T-helper 1 cell treated with Interleukin-12 subunit alpha and Interleukin-12 subunit beta and Interleukin-4 antibody, amounts not matched to agents 30 ng/mL and 1 ng/mL, for 36 hours (primary cell): ENCODE measurements at regions not wholly inside any gene's neighbourhood (a gene's known extent, or its start where the extent isn't known, plus 50 kb on each side); places are given as distances from the start of the nearest gene placed in this dataset.

Source experiments
- intact Hi-C: fragments of 100-400 bp; cut with micrococcal nuclease; formaldehyde crosslinking; loops from one replicate; pipeline ENCODE4 v1.15.1; 2024

DNA sequence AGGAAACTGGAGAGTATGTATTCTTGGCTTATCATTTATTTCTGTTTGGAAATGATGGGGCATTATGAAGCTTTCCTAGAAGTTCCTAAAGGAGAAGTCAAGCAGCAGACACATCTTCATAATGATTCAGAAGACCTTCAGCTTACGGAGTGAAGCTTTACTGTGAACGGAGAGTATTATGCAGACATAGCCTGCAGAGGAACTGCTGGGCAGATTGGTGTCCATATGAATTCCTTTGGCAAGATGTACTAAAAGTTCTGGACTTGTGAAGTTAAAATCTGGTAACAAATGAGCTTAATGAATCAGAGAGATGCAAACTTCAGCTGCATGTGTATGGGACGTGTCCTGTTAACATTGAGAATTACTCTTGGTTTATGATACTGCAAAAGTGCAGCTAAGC, 60.1 kb downstream of the NABP1 start:
- intact Hi-C loops = no loop called here

DNA sequence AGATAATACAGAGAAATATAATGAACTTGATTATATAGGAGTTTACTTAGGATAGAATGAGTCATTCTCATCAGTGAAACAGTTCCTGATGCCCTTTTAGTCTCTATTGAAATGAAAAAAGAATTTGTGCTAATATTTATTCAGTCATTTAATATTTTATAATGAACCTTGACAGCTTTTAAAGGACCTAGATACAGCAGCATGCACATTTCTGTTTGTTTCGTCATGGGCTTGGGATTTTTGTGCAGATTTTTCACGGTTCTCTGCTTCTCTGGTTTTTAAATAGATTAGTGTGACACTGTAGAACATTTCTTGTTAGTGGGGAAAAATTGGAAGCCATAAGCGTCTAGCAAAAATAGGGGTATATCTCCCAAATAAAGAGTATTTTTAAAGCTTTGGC, 60.7 kb downstream of the NABP1 start:
- intact Hi-C loops = no loop called here

DNA sequence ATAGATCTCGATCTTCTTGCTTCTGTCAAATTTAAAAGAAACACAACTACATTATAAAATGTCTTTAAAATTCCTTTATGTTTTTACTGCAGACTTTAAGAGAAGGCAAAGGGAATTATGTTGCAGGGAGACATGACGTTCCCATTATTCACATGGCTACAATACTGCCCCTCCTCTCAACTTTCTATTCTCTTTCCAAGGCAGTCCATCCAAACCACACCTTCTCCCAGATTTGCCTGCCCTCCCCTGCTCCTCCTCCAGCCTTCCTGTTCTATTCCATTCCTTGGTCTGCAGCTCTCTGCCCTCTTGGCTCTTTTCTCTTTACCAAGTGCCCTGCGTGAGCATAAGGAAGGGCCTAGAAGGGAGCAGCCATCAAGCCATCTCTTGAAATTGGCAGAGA, 61.3 kb downstream of the NABP1 start:
- intact Hi-C loops = no loop called here

DNA sequence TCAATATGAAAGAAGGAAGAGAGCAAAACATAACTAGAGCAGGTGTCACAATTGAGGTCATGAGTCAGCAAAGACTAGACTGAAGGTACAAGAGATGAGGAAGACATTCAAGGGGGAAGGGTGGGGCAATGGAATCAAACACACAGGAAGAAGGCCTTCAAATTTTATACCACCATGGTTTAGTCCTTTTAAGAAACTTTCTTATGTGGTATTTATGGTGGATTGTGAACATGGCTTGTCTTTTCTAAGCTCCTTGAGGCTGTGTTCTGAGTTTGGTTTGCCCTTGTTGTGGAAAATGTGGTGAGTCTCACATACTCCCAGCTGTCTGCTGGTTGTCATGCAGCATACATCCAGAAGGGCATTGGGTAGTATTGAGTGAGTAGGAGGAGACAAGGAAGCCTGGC, 62.1 kb downstream of the NABP1 start:
- intact Hi-C loops = loop anchor here (1.0 to 5.0 kb wide), 9 partner anchors 19 to 858 kb away; partner anchors contain the start of gene GLS

DNA sequence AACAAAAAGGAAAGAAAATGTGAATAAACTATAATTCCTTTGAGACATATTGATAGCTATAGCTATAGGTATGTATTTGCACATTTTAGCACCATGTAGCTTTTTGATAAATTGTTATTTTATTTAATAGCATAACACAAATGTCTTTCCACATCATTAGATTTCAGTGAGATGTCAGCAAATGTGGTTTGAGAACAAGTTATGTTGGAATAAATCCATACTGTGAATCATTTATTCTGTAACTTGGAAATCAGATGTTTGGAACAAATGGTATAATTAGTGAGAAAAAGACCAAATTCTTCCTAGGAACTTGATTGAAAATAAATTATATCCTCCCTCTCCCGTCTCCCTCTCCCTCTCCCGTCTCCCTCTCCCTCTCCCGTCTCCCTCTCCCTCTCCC, 62.8 kb downstream of the NABP1 start:
- intact Hi-C loops = loop anchor here (1.0 to 5.0 kb wide), 9 partner anchors 18 to 858 kb away; partner anchors contain the start of gene GLS

DNA sequence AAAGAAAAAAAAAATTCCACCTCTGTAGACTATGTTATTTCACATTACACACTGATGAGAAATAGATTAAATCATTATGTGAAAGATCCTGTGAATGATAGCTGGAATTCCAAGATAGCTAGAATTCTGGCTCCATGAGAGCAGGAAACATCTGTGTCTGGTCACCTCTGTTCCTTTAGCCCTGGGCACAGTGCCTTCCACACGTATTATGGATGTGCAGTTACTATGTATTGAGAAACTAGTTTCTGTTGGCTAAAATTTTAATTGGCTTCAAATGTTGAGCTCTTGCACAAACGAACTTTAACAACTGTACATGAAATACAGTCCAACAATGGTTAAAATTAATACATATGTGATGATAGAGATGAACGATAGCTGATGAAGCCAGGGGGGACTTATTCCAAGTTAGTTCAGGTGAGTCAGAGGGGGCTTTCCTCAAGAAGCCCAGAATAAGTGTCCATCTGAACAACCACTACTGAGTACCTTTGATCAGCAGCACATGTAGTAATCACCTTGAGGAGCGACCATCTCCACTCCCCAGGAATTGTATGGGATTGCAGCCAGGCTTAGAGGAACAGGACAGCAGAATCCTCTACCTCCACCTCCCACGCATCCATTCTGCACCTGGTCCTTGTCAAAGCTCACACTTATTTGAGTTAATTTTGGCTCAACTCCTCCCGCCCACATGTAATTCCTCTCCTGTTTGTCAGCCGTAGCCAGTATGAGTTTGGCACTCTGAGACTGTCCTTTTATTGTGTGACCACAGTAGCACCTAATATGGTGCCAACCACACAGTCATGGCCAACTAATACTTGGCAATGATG, 68.6 kb downstream of the NABP1 start:
- intact Hi-C loops = no loop called here

DNA sequence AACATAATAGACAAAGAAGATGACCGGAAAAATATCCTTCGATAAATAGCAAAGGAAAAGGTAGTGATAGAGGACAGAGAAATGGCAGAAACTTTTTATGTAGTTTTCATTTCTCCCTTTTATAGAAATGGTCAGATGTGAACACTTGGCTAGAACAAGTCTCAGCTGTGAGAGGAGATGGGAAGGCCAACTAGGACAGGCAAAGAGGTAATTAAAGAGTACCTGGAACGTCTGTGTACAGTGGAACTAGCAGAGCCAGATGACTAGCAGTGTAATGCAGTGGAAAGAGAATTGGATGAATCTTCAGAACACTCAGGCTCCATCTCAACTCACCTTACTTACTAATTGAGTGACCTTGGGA, 69.2 kb downstream of the NABP1 start:
- intact Hi-C loops = no loop called here

DNA sequence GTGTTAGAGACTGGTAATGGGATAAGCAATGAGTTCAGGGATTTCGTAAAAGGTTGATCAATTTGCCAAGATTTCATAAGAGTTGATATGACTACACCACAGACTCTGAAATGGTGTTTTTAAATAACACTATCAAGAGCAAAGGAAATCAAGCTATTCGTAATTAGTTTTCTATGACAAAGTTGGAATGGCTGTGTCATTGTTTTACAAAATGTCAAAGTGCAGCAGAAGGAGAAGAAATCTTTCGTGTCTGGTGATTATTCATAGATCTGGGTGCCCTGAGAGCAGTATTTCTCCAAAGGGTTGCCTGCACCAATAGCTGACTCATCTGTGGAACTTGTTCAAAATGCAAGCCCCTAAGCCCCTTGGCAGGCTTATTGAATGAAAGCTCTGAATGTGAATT, 70.1 kb downstream of the NABP1 start:
- intact Hi-C loops = no loop called here

DNA sequence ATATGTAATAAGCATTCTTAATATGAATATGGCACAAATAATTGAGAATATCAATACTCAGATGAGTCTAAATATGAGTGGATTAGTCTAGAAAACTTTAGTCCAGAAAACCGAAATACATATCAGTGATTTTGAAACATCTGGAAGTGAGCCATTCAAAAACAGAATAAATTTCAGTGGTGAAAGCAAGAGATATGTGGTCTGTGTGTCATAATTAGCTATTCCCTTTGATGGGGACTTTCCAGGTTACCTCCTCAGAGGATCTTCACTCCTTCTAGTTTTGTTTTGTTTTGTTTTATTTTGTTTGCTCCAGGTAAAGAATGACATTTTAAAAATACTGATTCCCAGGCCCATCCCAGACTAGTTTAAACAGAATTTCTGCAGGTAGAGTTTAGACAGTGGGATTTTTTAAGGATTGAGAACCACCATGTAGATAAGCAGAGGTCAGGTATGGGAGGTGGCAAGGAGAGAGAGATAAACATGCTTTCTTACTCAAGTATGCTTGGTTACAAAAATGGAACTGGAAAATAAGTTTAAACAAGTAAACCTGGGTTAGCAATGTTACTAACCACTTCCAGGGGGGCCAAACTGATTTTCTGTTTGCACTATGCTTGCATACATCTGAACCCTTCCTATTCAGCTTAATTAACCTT, 70.7 kb downstream of the NABP1 start:
- intact Hi-C loops = no loop called here

DNA sequence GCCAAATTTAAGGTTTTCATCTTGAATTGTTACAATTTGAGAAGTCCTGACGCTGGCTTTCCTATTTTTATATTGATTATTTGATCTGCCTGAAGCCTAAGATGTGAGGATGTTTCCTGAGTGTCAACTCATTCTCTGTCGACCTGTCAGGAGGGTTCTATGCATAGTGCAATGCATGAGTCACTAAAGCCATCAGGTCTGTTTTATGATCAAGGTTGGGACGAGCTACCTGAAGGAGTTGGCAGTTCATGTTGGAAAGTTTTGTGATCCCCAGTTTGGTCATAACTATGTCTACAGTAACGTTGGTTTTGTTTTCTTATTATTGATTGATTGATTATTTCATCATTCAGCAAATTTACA, 71.2 kb downstream of the NABP1 start:
- intact Hi-C loops = no loop called here

DNA sequence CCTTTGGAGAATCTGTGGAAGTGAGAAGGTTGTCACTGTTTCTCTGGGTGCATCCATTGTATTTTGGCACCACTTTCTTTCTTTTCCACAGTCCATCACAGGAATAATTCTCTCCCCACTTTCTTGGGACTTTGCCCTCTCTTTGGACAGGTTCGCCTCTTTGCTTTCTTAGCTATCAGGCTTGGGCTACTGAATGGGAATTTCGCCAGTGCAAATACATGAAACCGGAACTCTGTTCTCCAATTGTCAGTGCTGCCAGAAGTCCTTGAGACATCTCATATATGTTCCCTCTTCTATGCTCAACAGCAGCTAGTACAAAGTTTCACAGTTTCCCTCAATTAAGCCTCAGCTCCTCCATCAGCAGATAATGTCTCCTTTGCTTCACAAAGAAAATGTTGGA, 76.2 kb downstream of the NABP1 start:
- intact Hi-C loops = no loop called here

DNA sequence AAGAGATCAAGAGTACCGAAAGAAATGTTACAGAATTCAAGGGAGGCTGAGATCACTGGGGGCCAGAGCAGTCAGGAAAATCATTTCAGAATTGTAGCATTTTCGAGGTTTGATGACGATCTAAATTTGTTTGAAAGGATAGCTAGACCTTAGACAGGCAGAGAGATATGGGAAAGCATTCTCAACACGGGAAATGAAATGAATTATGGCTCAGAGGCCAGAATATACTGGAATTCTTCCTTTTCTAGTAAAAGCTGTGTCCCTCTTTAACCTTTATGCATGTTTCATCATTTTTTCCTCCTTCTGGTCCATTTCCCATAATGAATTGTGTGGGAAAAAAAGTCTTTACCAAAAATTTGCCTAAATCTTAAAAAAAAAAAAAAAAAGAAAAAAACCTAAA, 78.8 kb downstream of the NABP1 start:
- intact Hi-C loops = no loop called here

DNA sequence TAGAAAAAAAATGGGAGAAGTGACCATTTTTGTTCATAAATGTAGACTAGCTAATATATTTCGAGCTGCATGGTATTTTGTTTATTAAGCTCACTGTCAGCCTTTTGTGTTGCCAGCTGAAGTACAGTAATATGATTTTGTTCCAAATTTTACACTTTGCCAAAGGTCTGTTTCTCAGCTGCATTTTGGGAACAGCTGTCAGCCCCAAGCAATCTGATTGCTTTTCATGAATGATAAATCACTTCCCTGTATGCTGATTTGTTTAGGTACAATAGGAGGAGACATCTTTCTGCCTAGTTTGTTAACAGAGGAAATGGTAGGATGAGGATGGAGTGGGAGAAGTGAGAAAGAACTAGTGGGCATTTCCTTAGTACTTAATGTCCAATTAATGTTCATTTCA, 79.3 kb downstream of the NABP1 start:
- intact Hi-C loops = no loop called here

DNA sequence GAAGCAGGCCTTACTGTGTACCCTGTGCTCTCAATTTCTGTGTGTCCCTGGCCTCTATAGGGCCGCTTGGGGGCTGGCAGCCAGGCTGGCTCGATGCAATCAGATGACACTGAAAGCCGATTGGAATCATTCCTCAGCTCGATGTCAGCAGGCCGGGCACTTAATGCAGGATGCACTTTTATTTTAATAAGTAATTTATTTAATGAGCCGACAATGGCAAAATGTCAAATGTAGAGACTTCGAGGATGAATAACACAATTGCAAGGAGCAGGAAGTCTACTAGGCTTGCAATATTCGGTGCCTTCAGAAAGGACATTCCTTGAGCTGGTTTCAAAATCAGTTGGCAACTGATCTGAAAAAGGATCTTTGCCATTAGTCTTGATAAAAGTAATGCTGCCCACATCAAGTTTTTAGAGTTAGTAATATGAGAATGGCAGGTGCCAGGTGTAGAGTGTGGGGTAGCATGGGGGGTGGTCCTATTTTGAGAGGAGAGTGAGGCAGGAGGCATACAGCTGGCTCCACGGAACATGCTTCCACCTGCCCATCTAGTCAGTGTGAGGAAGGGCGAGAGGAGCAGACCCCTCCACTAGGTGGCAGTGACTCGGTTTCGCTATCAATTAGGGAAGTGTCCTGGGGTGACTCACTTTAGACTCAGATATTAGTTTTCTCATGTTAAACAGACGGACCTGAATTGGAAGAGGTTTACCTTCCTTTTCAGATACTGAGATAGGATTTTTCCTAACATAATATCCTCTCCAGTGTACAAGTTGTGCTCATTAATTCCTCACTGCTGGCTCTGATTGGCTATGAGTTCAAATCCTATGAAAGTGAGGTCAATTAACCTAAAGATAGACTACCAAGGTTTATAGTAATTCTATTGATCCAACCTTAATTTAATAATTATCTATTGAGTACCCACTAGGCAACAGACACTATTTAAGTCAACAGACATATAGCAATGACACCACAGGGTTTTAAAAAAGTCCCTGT, 80.9 kb downstream of the NABP1 start:
- intact Hi-C loops = loop anchor here (1.0 to 2.0 kb wide), 2 partner anchors 18 to 403 kb away; no protein-coding TSS in a partner anchor

DNA sequence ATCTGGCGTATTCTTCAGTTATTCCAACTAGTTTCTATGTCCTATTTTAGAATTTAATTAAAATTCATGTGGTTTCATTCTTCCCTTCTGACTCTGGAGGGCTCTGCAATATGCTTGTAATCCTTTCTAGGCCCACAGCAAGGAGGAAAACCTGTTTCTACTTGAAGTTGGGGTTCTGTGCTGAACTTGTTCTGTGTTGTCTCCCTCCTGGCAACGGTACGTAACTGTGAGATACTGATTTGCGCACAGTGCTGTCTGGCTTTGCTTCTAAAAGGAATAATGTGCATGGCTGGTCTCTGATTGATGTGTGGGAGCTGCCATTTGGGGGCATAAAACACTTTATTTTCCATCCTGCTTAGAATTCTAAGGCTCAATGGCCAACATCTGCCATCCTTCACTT, 81.7 kb downstream of the NABP1 start:
- intact Hi-C loops = loop anchor here (1.0 to 2.0 kb wide), 2 partner anchors 19 to 403 kb away; no protein-coding TSS in a partner anchor

DNA sequence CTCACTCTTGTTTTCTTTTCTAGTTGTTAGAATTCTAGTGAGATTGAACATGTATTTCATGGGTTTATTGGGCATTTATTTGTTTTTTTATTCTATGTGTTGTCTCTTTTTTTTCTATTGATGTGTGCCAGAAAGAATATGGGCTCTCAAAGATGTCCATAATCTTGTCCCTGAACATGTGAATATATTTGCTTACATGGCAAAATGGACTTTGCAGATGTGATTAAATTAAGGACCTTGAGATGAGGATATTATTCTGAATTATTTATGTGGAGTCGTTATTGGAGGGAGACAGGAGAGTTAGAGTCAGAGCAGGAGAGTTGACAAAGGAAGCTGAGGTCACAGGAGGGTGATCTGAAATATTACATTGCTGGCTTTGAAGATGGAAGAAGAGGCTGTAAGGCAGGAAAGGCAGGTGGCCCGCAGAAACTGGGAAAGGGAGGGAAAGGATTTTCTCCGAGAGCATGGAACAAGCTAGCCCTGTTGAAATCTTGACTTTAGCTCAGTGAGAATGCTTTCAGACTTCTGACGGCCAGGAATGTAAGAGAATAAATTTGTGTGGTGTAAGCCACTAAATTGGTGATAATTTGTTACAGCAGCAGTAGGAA, 82.8 kb downstream of the NABP1 start:
- intact Hi-C loops = no loop called here

DNA sequence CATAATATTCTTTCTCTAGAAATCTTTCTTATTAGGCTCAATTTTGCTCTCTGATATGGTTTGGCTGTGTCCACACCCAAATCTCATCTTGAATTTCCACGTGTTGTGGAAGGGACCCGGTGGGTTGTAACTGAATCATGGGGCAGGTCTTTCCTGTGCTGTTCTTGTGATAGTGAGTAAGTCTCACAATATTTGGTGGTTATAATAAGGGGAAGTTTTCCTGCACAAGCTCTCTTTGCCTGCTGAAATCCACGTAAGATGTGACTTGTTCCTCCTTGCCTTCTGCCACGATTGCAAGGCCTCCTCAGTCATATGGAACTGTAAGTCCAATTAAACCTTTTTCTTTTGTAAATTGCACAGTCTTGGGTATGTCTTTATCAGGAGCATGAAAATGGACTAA, 73.8 kb downstream of the CAVIN2 start:
- intact Hi-C loops = no loop called here

DNA sequence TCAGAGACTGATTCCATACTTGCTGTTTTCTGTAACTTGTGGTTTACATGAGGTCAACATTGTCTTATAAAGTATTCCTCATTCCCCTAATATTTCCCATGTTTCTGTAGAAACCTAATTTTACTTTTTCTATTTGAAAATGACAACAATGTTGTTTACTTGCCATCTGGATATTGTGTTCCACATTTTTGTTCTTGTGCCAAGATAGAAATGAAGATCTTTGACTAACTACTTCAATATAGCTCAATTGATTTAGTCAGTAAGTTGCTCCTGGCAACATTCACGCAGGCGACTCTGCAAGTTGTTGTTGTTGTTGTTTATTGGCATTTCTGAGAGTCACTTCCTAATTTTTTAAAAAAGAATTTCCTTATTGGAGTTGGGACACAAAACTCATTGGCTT, 69.5 kb downstream of the CAVIN2 start:
- intact Hi-C loops = no loop called here

DNA sequence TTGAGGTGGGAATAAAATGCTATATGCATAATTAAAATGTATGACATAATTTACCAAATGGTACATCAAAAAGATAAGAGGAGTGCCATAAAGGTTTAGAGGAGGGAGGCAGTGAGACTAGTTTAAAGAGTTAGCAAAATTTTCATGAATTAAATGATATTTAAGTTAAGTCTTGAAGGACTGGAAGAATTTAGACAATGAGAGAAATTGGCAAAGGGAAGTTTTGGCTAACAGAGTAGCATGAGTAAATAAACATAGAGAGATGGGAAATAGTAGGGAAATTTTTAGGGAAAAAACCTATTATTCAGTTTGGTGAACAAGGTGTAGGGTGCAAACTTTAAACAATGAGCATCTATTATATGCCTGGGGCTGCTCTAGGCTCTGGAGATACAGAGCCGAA, 68.8 kb downstream of the CAVIN2 start:
- intact Hi-C loops = no loop called here

DNA sequence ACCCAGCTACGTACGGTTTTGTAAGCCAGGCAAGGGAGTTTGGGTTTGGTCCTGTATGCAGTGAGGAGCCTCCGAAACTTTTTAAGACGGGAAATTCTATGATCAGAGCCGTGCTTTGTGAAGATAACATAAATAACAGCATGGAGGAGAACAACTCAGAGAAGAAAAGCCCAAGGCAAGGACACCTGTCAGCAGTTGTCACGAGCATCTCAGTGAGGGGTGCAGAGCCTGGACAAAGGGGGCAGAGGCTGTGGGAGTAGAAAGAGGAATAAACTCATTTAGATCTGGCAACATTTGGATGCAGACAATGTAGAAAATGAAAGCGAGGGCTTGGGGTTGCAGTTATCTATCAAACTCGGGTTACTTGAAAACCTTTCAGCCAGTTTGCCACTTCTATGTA, 64.5 kb downstream of the CAVIN2 start:
- intact Hi-C loops = no loop called here

DNA sequence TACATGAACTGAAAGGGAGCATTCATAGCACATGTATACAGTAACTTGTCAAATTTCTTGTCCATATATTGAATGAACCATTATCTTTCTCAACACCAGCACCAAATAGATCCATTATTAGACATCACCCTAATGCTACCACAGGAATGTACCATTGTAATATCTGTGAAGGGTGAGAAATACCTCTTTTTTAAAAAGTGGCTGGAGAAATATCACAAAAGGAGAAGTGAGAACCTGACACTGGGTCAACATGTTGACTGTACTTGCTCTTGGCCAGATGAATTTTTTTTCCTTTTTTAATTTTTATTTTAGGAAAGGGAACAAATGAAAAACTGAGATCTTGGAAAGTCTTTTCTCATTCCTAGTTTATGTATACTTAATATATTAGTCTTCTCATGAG, 63.5 kb downstream of the CAVIN2 start:
- intact Hi-C loops = no loop called here
